ENCODE measurements at regions not wholly inside any gene's neighbourhood (a gene's known extent, or its start where the extent isn't known, plus 50 kb on each side); places are given as distances from the start of the nearest gene placed in this dataset.
"Not testable (repeated sequence)": the region's sequence is repeated elsewhere in the genome, so short reads cannot be mapped to it uniquely, and the experiment has no call there.

DNA sequence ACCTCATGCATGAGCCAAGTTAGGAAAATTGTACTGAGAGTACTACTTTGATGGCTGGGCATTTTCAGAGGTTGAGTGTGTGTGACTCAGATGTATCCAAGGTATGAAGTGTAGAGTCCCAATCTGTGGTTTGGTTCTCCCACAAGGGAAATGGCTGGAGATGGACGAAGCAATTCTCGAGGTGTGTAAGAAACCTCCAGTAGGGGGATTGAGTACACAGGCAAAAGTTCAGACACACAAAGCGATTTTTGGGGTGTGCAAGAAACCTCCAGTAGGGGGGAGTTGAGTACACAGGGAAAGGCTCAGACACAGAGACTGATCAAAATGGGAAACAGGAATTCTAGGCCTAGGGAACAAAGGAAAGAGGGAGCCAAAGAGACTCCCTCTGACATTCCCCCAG, 1536.3 kb downstream of the FAM181B start:
- no peak overlapping the region for H3K9ac ChIP-seq (ENCODE audit: low read length in 3 of 3)
- H3K4me1 ChIP-seq (ENCODE audit: control insufficient read depth in 2 of 3, insufficient read depth in 2 of 3, low read depth in 1 of 3, low read length in 3 of 3) = no peaks in the 10 kb centered on the region
- no peak for TF ChIP-seq CTCF (IDR thresholded peaks at IDR 0.05; ENCODE audit: borderline replicate concordance, extremely low read depth, insufficient read depth)
- H3K36me3 ChIP-seq (ENCODE audit: control insufficient read depth in 2 of 3, insufficient read depth in 3 of 3, low read length in 3 of 3) = no peaks in the 10 kb centered on the region
- no peak for DNase-seq
- no peaks in the 10 kb centered on the region for H3K9me3 ChIP-seq (ENCODE audit: control insufficient read depth in 2 of 3, insufficient read depth in 1 of 3, low read length in 3 of 3)
- no peaks in the 10 kb centered on the region for H3K27me3 ChIP-seq (ENCODE audit: control insufficient read depth, insufficient read depth, low read length)
- FAIRE-seq = no peak
- no peak overlapping the region for H3K4me3 ChIP-seq (ENCODE audit: low read length in 3 of 3)
- no peak overlapping the region for H3K27ac ChIP-seq (ENCODE audit: low read depth in 2 of 2, low read length in 2 of 2)
- intact Hi-C loops (cut with DNase I) = no loop called here

DNA sequence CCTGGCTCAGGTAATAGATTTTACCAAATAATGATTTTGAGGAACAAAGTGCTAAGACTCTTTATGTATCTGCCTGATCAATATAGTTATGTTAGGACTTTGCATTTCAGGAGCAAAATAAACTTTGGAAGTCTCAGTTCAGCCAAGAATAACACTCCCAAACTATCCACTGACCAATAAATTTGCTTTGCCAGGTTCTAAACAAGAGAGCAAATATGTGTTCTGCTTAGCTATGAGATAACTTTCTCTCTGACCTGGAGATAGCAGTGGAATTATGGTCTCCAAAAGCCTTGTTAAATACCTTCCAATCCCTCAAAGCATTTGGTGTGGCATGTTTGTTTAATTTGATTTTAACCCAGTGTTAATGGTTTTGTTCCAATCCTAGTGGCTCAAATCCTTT, 1541.1 kb downstream of the FAM181B start:
- Histone ChIP-seq H3K4me3 (ENCODE audit: low read length in 3 of 3) (no peak overlapping the region), H3K36me3 (ENCODE audit: control insufficient read depth in 2 of 3, insufficient read depth in 3 of 3, low read length in 3 of 3) (no peaks in the 10 kb centered on the region), H3K27ac (ENCODE audit: low read depth in 2 of 2, low read length in 2 of 2) (no peak overlapping the region), H3K9ac (ENCODE audit: low read length in 3 of 3) (no peak overlapping the region), H3K4me1 (ENCODE audit: control insufficient read depth in 2 of 3, insufficient read depth in 2 of 3, low read depth in 1 of 3, low read length in 3 of 3) (no peaks in the 10 kb centered on the region), H3K27me3 (ENCODE audit: control insufficient read depth, insufficient read depth, low read length) (no peaks in the 10 kb centered on the region), H3K9me3 (ENCODE audit: control insufficient read depth in 2 of 3, insufficient read depth in 1 of 3, low read length in 3 of 3) (no peaks in the 10 kb centered on the region)
- TF ChIP-seq CTCF (IDR thresholded peaks at IDR 0.05; ENCODE audit: borderline replicate concordance, extremely low read depth, insufficient read depth) = no peak
- FAIRE-seq (no peak), DNase-seq (peak in 2 of 5 donors; percentile 26 to 27)
- intact Hi-C loops (cut with DNase I) = no loop called here

GRCh38 chr11:81190546-81190945, 1543.1 kb downstream of the FAM181B start:
- no peaks in the 10 kb centered on the region for H3K27me3 ChIP-seq (ENCODE audit: control insufficient read depth, insufficient read depth, low read length)
- no peaks in the 10 kb centered on the region for H3K36me3 ChIP-seq (ENCODE audit: control insufficient read depth in 2 of 3, insufficient read depth in 3 of 3, low read length in 3 of 3)
- no peaks in the 10 kb centered on the region for H3K4me1 ChIP-seq (ENCODE audit: control insufficient read depth in 2 of 3, insufficient read depth in 2 of 3, low read depth in 1 of 3, low read length in 3 of 3)
- no peak for TF ChIP-seq CTCF (IDR thresholded peaks at IDR 0.05; ENCODE audit: borderline replicate concordance, extremely low read depth, insufficient read depth)
- no peaks in the 10 kb centered on the region for H3K9me3 ChIP-seq (ENCODE audit: control insufficient read depth in 2 of 3, insufficient read depth in 1 of 3, low read length in 3 of 3)
- no peak for FAIRE-seq
- H3K9ac ChIP-seq (ENCODE audit: low read length in 3 of 3) = no peak overlapping the region
- no peak overlapping the region for H3K27ac ChIP-seq (ENCODE audit: low read depth in 2 of 2, low read length in 2 of 2)
- H3K4me3 ChIP-seq (ENCODE audit: low read length in 3 of 3) = no peak overlapping the region
- peak in 2 of 5 donors; percentile 48 to 58 for DNase-seq
- intact Hi-C loops (cut with DNase I) = no loop called here

- H3K4me3 ChIP-seq (ENCODE audit: low read length in 3 of 3); DNase-seq; H3K4me1 ChIP-seq (ENCODE audit: control insufficient read depth in 2 of 3, insufficient read depth in 2 of 3, low read depth in 1 of 3, low read length in 3 of 3); H3K27me3 ChIP-seq (ENCODE audit: control insufficient read depth, insufficient read depth, low read length); FAIRE-seq; H3K27ac ChIP-seq (ENCODE audit: low read depth in 2 of 2, low read length in 2 of 2); H3K9me3 ChIP-seq (ENCODE audit: control insufficient read depth in 2 of 3, insufficient read depth in 1 of 3, low read length in 3 of 3); intact Hi-C loops (cut with DNase I); H3K36me3 ChIP-seq (ENCODE audit: control insufficient read depth in 2 of 3, insufficient read depth in 3 of 3, low read length in 3 of 3); H3K9ac ChIP-seq (ENCODE audit: low read length in 3 of 3): not testable (repeated sequence)
Measured at GRCh38 chr11:81187033-81187432, 1546.6 kb downstream of the FAM181B start.
